ENCODE measurements at regions not wholly inside any gene's neighbourhood (a gene's known extent, or its start where the extent isn't known, plus 50 kb on each side); places are given as distances from the start of the nearest gene placed in this dataset.

- ATAC-seq = no peak
- 0% methylated on average over 1 of the region's 1 CpG for WGBS (ENCODE audit: missing lambda C conversion rate)
- TF ChIP-seq ESRRA (IDR thresholded peaks at IDR 0.05; ENCODE audit: borderline replicate concordance, low read length) = no peak
- no peak for TF ChIP-seq NR3C1 (IDR thresholded peaks at IDR 0.05)
- no peaks in the 10 kb centered on the region for H3K9me3 ChIP-seq
- no peak overlapping the region for H3K4me2 ChIP-seq
- no peak overlapping the region for H3K27ac ChIP-seq
- CTCF ChIA-PET = interaction anchor here (0.6 kb wide), 1 partner anchor 10 kb away, joined by 4 read pairs; no protein-coding TSS in a partner anchor
- H3K4me1 ChIP-seq = no peaks in the 10 kb centered on the region
- FAIRE-seq = no peak
- no peak overlapping the region for H3K4me3 ChIP-seq
- DNase-seq (ENCODE audit: low read depth in 1 of 2, low spot score in 1 of 2) = no peak
- POLR2A ChIA-PET = no interaction called here
Observed at GRCh38 chr22:34877506-34877905, 188.5 kb upstream of the ISX start.

- ChIA-PET POLR2A (no interaction called here), CTCF (no interaction called here)
- DNase-seq (ENCODE audit: low read depth in 1 of 2, low spot score in 1 of 2) (no peak), ATAC-seq (no peak), FAIRE-seq (no peak)
- TF ChIP-seq ZFP36 (IDR thresholded peaks at IDR 0.05; ENCODE audit: borderline replicate concordance, partially characterized antibody) (no peak), REST (IDR thresholded peaks at IDR 0.05) (no peak), MYC (IDR thresholded peaks at IDR 0.05; ENCODE audit: borderline replicate concordance, low read length) (no peak), FOSB (CRISPR knock-in tag; IDR thresholded peaks at IDR 0.05) (no peak), SMC3 (IDR thresholded peaks at IDR 0.05) (no peak), CHD2 (IDR thresholded peaks at IDR 0.05; ENCODE audit: low read length, partially characterized antibody) (no peak), E2F6 (IDR thresholded peaks at IDR 0.05; ENCODE audit: borderline replicate concordance, low read depth) (no peak), NFE2L2 (conservative IDR thresholded peaks at IDR 0.05; ENCODE audit: low read length) (no peak), EHMT2 (IDR thresholded peaks at IDR 0.05; ENCODE audit: low read depth) (no peak)
- Histone ChIP-seq H3K4me2 (no peak overlapping the region), H3K9me3 (no peaks in the 10 kb centered on the region), H3K4me1 (no peaks in the 10 kb centered on the region), H3K4me3 (no peak overlapping the region), H3K27ac (no peak overlapping the region)
Observed at GRCh38 chr22:34878171-34878570, 187.8 kb upstream of the ISX start.

- POLR2A ChIA-PET = no interaction called here
Observed at GRCh38 chr22:34879001-34879400, 187.0 kb upstream of the ISX start.

DNA sequence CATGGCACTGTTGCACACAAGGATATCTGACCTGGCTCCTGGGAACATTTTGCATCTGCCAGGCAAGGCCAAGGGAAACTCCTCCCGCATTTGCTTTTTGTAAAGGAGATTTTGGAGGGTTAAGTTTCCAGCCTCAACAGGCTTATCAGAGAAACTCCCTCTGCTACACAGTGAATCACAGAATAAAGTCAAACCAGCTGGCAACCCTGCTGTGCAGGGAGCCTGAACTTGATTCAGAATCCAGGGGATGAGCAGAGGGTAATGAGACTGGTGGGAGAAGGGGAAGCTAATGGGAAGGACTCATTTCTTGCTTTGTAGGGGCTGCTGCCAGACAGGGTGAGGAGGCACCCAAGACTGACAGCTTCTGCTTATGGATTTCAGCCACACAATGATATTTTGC, 185.3 kb upstream of the ISX start:
- H3K4me2 ChIP-seq = no peak overlapping the region
- H3K9me3 ChIP-seq = no peaks in the 10 kb centered on the region
- H3K27ac ChIP-seq = no peak overlapping the region
- ChIA-PET POLR2A (no interaction called here), CTCF (no interaction called here)
- 0% methylated on average over 1 of the region's 1 CpG for WGBS (ENCODE audit: missing lambda C conversion rate)
- no peak for DNase-seq (ENCODE audit: low read depth in 1 of 2, low spot score in 1 of 2)
- H3K4me3 ChIP-seq = no peak overlapping the region
- ATAC-seq = no peak
- no peaks in the 10 kb centered on the region for H3K4me1 ChIP-seq
- no peak for TF ChIP-seq ZFP36 (IDR thresholded peaks at IDR 0.05; ENCODE audit: borderline replicate concordance, partially characterized antibody)
- TF ChIP-seq, protein P1, sequence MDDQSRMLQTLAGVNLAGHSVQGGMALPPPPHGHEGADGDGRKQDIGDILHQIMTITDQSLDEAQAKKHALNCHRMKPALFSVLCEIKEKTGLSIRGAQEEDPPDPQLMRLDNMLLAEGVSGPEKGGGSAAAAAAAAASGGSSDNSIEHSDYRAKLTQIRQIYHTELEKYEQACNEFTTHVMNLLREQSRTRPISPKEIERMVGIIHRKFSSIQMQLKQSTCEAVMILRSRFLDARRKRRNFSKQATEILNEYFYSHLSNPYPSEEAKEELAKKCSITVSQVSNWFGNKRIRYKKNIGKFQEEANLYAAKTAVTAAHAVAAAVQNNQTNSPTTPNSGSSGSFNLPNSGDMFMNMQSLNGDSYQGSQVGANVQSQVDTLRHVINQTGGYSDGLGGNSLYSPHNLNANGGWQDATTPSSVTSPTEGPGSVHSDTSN (IDR thresholded peaks at IDR 0.05) = no peak
- TF ChIP-seq CHD2 (IDR thresholded peaks at IDR 0.05; ENCODE audit: low read length, partially characterized antibody) = no peak
- TF ChIP-seq RFX5 (IDR thresholded peaks at IDR 0.05) = no peak
- no peak for TF ChIP-seq POLR2A (IDR thresholded peaks at IDR 0.05; ENCODE audit: low read length)
- no peak for TF ChIP-seq ZNF302 (CRISPR knock-in tag; IDR thresholded peaks at IDR 0.05)
- no peak for TF ChIP-seq MAZ (IDR thresholded peaks at IDR 0.05; ENCODE audit: borderline replicate concordance, low read depth, low read length)
- no peak for TF ChIP-seq FOSB (CRISPR knock-in tag; IDR thresholded peaks at IDR 0.05)
- TF ChIP-seq RAD21 (conservative IDR thresholded peaks at IDR 0.05 in 1 of 2, IDR thresholded peaks at IDR 0.05 in 1 of 2) = no peak
- TF ChIP-seq CBX8 (IDR thresholded peaks at IDR 0.05) = no peak
- no peak for TF ChIP-seq CHD4 (IDR thresholded peaks at IDR 0.05; ENCODE audit: borderline replicate concordance)
- TF ChIP-seq ZSCAN20 (CRISPR knock-in tag; IDR thresholded peaks at IDR 0.05) = no peak
- no peak for TF ChIP-seq GATA3 (IDR thresholded peaks at IDR 0.05; ENCODE audit: borderline replicate concordance)
- no peak for TF ChIP-seq HOXB13 (CRISPR knock-in tag; IDR thresholded peaks at IDR 0.05; ENCODE audit: low read depth)
- TF ChIP-seq SMC3 (IDR thresholded peaks at IDR 0.05) = no peak
- TF ChIP-seq HEYL (CRISPR knock-in tag; IDR thresholded peaks at IDR 0.05) = no peak
- no peak for TF ChIP-seq HDAC2 (IDR thresholded peaks at IDR 0.05)
- no peak for TF ChIP-seq RNF2 (IDR thresholded peaks at IDR 0.05; ENCODE audit: borderline replicate concordance, low read depth)
- no peak for TF ChIP-seq NFE2L2 (conservative IDR thresholded peaks at IDR 0.05; ENCODE audit: low read length)
- FAIRE-seq = no peak

More at GRCh38 chr22:34879001-34879400, 187.0 kb upstream of the ISX start:
- CTCF ChIA-PET = no interaction called here
- H3K27ac ChIP-seq = no peak overlapping the region
- no peak for DNase-seq (ENCODE audit: low read depth in 1 of 2, low spot score in 1 of 2)
- H3K4me2 ChIP-seq = no peak overlapping the region
- ATAC-seq = no peak
- H3K4me3 ChIP-seq = no peak overlapping the region
- no peak for TF ChIP-seq TP53 (CRISPR knock-in tag; IDR thresholded peaks at IDR 0.05)
- H3K4me1 ChIP-seq = no peaks in the 10 kb centered on the region
- no peak for FAIRE-seq
- H3K9me3 ChIP-seq = no peaks in the 10 kb centered on the region
- 0% methylated on average over 2 of the region's 3 CpGs for WGBS (ENCODE audit: missing lambda C conversion rate)
